Stimulated activated naive CD4-positive, alpha-beta T cell (primary cell): ENCODE measurements at regions not wholly inside any gene's neighbourhood (a gene's known extent, or its start where the extent isn't known, plus 50 kb on each side); places are given as distances from the start of the nearest gene placed in this dataset.

Source experiments
- DNase-seq, 6 experiments: peaks; one replicate each; lab custom pipeline; 2025; lab: John Stamatoyannopoulos, UW

DNA sequence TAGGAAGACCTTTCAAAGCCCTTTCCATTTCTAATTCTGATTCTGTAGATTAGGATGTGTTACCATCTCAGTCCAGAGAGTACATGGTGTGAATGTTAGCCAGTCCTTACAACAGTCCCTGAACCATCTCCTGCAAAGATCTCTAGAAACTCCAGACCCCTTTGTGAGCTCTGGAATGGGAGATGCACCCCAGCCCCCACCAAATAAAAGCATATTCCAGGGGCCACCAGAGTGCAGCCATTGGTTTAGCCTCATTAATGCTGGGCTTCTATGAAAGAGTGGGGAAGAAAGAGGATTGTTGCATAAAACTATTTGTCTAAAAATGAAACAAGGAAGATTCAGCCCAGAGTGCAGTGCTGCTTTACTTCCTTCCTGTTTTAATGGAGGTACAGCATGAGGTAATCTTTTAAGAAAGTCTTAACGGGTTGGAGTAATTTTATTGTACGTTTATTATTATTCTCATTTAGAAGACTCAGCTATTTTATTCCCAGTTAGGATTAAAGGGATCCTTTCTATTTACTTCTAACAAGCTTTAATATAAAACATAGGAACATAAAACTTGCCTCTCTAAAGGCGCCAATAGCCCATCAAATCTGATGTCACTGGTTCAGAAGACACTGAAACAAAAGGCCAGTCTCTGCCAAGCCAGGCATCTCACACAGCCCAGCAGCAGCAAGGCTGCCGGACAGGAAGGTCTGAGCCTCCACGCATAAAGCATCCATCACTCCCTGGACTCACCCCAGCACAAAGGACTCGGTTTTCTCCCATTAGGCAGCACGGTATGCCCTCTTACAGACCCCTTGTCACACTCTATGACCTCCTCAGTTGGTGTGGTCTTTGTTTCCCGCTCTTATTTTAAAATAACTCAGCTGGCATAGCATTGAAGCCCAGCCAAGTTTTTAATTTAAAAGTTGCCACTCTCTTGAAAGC lies 203.9 kb upstream of the BLID start:
- no peak for DNase-seq

DNA sequence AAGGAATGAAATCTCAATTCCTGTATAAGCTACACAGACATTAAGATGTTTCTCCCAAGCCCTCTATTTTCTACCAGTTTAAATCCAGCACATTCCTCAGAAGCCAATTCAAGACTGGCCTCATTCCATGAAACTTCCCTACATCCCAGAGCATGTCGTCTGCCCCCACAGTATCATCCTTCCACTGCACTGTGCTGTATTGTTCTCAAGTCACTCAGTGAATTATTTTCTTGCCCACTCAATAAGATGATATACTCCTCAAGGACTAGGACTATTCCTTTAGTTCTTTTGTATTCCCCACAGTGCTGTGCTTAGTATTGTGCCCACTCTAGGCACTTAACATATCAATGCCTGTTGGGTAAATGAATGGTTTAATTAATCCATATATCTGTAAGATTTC lies 203.1 kb upstream of the BLID start:
- DNase-seq, result no peak

DNA sequence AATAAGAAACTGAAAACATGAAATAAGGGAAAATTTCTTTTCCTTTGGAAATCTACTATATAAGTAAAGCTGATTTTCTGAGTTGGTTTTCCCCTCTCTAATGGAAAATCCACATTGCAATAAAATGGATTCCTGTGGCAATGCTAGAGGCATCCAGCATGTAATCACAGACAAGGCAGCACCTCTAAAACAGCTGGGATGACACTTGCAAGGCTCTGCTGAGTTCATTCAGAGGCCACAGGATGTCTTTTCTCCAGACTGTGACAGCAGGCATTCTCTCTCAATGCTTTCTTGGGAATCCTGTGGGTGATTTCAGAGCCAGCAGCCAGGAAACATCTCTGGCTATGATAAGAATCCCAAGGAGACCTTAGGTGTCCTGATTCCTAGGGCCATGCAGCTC lies 201.3 kb upstream of the BLID start:
- no peak for DNase-seq

DNA sequence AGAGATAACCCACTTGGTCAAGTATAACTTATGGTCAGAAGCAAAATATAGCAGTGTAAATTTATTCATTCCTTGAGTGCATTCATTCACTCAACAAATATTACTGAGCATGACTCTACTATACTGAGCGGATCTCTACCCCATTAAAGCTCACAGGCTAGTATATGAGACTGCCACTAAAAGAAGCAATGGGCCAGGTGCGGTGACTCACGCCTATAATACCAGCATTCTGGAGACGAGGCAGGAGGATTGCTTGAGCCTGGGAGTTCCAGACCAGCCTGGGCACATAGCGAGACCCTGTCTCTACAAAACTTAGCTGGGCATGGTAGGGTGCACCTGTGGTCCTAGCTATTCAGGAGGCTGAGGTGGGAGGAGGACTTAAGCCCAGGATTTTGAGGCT lies 197.6 kb upstream of the BLID start:
- no peak for DNase-seq

DNA sequence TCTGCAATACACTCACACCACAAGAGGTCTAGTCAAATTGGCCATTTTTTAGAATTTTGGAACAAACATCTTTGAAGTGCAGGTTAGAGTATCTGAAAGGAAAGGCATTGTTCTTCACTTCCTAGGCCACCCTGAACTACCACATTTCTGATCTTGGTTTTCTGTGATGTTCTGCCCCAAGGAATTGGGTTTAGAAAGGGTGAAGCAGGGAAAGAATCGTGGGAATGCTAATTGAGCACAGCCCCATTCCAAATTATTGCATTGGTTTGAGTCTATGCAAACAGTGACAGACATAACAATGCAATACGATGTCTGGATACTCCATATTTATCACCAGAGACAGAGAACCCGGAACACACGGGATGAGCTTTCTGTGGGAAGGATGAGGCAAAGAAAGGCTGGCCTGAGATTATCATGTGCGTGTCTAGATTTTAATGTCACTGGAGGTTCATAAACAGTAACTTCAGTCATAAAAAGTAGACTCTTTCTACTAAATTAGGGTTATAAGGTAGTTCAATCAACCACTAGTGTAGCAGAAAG lies 195.3 kb upstream of the BLID start:
- no peak for DNase-seq

DNA sequence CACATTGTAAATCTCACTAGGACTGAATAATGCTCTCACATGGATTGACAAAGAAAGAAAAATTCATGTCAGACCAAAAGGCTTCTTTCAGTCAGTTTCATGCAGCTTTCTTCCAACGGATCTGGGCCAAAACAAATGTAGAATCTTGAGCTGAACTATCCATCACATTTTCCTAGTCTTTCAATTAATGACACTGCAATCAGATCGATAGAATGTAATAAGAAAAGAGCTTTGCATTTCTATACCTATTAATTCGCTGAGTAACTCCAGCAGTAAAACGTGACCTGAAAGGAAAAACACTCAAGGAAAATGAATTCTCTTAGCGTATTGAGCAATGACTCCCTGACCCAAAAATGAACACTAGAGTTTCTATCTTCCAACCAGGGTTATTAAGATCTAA lies 194.8 kb upstream of the BLID start:
- no peak for DNase-seq

DNA sequence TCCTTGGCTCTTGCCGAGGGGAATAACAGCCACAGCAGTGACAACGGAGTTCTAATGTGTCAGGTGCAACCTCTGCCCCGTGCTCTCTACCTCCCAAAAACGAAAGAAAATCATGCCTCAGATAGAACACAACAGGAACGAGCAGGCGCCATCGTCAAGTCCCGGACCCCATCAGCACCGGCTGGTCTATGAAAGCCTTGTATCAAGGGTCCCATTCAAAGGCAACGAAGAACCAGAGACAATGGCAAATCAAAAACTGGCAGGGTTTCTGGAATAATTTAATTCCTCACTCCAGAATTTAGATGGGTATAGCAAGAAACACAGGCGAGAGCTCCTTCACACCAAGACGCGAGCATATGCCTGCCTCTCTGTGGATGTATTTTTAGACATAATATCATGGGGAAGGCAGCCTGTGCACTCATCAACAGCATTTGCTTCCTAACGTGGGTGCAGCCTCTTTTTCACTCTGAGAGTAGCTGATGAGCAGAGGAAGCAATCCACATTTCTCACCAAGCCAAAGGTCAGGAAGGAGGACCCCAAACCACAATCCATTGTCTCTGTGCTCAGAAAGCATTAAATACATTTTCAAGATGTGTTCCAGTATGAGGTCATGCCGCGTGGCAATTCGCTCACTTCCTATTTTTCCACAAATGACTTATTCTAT lies 193.4 kb upstream of the BLID start:
- DNase-seq, result no peak

DNA sequence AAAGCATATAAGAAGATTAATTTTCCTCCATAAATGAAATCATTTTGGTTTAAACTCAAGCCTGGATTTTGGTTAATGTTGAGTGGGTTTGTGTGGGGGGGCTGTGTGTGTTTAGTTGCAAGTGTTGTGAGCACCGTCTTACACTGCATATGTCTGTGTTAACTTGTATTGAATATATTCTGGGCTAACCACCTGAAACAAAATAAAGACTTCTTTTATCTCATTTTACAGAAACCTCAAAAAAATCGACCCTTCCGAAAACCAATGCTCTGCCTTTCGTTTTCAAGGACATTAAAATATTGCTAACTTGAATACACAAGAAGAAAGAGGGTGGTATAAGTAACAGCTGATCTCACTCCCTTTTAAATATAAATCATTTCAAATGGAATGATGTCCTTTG lies 192.2 kb upstream of the BLID start:
- DNase-seq, result no peak

DNA sequence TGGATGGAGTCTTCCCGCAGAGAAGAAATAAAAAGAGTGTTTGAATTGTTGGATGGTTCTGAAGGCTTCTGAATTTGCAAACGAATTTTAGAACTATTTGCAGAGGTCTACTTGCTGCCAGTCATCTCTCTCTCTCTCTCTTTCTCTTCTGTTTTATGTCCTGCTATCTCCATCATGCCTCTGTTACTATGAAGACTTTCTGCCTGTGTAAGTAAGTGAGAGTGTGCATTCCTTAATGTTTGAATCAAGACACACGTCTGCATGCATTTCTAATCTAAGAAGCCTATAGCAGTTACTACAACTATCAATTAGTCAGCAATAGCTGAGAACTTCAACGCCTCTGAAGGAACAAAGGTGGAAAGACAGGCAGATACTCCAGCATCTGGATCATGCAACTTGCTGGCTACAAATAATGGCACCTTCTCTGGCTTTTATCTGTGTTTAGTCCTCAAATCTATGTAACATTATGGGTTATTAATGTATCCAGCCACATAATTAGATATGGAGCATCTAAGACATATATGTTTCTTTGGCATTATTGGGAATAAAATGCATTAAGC lies 191.5 kb upstream of the BLID start:
- DNase-seq, result no peak

DNA sequence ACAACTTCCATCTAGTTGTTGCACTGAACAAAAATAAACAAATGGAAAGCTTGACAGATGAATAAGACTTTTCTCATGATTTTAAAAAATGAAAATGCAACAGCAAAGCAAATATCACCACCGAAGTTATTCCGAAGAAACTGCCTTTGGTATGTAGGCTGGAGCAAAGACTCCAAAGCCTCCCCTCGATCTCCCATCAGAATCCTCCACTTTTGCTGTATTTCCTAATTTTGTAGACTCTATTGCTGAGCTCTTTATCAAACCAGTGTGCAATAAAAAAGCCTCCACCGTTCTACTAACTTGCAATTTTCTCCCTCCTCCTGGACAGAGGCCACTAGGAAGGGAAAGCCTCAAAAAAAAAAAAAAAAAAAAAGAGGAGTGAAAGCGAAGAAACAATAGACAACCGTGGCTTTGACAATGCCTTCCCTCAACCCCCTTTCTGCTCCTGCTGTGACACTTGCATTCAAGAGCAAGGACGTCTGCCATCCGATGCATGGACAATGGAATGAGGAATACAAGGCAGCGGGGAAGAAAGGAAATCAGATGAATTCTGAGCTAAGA lies 190.9 kb upstream of the BLID start:
- DNase-seq, result no peak

DNA sequence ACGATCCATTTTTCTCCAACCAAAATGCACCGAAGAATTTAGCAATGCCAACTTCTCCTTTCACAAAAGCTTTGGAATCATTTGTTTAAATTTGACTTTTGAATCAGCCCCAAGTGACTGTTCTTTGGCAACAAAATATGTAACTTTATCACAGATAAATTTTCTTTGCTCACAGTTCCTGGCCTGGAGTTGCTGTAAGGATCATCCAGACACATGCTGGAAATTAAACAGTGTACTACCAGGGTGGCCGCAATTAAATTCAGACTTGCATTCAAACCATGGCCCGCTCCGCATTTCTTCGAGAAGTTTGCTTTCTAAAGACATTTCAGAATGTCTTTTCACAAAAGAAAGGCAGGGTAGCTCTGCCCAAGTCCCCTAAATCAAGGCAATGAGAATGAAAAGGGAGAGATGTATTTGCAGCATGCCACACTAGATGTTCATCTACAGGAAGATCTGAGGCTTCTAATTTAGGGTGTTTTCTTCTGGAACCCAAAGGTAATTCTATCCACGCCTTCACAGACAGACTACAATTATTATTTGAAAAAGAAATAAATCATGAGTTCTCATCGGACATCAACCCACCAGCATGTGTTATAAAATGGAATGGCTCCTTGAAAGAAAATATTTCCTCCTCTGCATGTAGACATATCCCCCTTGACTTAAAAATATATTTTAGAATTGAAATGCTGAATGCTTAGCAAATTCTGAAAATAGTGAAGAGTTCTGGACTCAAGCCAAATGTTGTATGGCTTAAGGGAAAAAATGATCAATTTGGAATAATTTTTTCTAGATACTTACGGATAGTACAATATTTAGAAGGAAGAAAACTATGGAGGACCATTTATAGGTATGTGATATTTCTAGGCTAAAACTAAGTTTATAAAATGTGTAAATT lies 189.7 kb upstream of the BLID start:
- no peak for DNase-seq

DNA sequence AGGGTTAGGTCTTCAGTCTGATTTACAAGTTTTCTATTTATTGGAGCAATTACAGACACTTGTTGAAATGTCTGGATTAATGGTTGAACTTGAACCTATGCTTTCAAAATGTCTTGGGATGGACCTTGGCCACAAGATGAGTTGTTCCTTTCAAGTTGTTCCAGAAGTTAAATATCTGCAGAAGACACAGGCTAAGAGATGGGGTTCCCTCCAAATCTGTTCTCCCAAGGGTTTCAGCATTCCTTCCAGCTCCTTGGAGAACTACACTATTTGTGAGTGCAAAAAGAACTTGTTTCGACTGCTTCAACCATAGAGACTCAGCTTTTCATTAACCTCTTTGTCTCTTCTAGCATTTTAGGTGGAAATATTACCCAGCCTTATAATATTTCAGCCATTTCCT lies 189.0 kb upstream of the BLID start:
- DNase-seq, result no peak

DNA sequence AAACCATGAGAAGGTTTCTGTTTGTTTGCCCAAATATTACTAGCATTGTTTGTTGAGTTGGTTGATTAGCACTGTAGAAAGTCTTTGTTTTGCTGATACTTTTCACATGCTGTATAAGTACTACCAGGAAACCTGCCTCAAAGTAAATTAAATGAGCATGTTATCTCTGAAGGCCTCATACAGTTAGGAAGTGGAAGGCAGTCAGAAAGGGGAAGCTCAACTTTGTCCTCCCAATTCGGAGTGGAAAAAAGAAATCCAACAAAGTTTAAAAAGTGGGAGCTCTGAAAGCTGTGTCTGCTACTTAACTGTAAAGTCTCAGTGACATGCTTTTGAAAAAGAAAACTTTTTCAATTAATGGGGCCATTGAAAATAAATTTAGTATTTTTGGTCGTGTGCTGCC lies 188.3 kb upstream of the BLID start:
- DNase-seq, result no peak

DNA sequence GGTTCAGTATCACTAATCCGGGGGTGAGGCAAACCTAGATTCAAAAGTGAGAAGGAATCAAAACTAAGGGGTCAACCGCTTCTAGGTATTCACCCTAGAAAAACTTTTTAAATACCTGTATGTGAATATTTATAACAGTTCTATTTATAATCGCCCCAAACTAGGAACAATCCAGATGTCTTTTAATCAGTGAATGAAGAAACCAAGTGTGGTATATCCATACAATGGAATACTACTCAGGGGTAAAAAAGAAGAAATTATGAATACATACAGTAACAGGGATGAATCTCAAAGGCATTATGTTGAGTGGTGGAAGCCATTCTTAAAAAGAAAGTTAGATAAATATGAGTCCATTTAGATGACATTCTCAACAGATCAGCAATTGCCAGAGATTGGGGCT lies 178.0 kb upstream of the BLID start:
- no peak for DNase-seq

DNA sequence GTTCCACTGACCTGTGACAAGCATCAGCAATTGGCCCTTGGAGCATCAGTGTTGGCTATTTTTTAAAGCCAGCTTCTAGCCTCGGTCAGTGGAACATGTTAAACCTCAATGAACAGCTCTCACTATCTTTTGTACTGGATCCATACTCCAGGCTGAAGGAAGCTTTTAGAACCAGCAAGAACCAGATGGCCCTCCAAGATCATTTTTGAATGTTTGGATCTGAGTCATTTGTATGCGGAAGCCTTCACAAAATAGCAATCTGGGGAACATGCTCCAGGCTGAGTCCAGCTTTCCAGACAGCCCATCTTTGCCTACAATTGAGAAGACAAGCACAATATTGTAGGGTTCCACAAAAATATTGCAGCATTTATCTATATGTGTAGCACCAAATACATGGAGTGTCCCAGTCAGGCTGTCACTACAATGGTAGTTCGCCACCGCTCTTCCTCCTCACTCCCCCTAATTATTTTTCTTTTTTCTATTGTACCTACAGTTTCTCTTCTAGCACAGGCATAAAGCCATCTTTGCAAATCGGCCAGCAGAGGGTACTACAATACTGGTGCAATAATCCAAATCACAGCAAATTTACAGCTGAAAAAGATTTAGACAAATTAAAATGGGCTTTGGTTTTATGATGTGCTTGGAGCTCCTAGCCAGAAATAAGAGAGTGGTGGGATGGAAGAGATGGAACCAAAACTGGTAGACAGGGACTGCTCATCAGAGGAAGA lies 177.4 kb upstream of the BLID start:
- no peak for DNase-seq

DNA sequence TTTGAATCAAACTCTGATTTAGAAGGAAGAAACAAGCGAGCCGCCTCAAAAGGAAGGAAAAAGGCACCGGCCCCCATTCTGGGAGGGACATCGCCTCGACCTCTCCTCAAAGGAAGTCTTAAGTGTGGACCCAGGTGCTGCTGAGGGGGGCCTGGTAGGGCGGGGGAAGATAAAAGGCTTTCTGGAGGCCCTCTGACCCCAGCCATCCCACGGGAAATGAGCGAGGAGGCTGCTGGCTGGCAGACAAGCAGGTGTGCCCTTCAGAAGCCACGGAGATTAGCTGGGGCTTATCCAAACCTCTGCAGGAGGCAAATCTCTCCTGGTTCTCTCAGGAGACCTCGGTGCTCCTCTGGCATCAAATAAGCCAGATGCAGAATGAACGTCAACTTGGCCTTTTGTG lies 171.4 kb upstream of the BLID start:
- no peak for DNase-seq

DNA sequence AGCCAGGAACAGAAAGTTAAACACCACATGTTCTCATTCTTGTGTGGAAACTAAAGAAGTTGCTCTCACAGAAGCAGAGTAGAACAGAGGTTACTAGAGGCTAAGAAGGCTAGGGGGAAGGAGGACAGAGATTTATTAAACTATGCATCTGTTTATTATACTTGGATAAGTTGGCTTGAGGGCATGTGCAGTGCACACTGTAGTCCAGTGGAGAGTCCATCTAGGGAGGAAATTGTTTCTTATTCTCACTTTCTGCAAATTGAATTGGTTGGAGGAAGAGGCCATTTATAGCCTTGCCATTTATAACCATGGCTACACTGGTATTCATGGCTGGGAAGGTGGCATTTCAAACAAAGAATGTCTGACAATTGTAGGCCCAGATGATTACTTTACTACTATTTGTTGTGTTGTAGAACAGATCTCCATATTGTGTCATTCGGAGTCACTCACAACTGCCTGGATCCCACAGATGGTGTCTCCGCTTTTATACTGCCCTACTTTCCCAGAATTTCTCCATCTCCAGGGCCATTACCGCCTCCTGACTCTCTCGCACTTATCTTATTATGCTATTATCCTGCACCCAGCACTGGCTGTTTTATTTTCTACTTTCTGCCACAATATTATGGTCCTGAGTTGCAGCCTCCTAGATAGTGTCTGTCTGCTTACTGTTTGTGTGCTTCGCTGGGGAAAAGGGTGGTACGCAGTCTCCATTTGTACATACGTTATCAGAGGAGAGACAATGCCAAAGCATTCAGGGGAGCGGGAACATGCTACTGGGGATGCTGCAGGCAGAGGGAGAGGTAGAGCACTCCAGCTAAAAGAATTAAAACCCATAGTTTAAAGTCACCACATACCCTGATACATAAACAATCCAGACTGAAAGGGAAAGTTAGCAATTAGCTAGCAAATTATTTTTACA lies 169.3 kb upstream of the BLID start:
- DNase-seq, result no peak

DNA sequence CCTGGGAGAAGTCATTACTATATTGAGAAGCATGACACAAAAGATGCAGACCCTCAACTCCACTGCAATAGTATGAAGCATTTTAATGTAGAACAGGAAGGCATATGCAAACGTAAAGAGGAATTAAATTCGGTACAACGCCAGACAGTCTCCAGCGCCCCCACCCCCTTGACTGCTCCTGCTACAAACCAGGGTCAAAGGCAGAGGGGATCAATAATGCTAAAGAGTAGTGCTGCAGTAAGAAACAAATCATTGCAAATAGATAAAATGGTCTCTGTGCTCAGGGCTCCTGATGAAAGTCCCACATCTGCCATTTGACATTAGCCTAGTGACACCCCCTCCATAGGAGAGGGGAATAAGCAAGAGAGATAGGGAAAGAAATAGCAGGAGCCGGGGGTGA lies 164.9 kb upstream of the BLID start:
- DNase-seq, result no peak

DNA sequence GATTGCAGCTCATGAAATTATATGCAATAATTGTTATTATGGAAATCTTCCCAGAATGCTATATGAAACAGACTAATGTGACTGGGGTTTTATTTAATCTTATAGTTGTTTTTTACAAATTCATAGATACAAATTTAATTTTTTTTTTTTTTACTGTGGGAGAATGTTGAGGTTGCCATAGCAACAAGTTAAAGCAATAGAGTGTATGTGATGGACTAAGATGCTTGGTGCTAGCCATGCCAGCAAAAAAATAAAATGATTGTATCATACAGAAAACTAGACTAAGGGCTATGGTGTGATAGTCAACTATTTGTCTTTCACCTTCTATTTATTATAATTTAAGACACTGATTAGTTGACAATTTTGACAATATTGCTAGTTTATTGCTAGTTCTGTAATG lies 163.2 kb upstream of the BLID start:
- no peak for DNase-seq

DNA sequence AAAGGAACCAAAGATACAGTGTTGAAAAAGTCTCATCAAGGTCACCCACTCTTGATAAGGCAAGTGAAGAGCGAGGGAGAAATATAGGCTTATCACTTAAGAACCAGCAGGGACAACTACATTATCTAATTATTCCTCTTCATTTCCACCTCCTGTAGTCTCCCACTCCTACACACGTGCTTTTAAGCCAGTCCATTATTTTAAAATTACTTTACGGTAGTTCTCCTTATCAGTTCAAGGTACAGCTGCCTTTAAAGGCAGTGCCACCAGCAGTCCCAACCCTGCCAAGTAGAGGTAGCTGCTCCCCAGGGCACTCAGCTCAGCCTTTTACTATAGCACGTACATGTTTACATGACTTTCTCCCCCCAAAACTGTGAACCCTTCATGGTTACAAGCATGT lies 161.5 kb upstream of the BLID start:
- DNase-seq, result no peak
